Suprapubic skin (tissue), 4 donors: ENCODE measurements at regions not wholly inside any gene's neighbourhood (a gene's known extent, or its start where the extent isn't known, plus 50 kb on each side); places are given as distances from the start of the nearest gene placed in this dataset.
"Not testable (repeated sequence)": the region's sequence is repeated elsewhere in the genome, so short reads cannot be mapped to it uniquely, and the experiment has no call there.

Source experiments
- DNase-seq, 2 donors: peaks; one replicate each; pipeline ENCODE4 v3.0.0-alpha.2; 2019; ENCODE audit warnings: low spot score in 2 of 2
- H3K27ac ChIP-seq: fragments of 200-600 bp; sonication (generic); one replicate; pipeline ENCODE4 v1.5.1; 2019
- H3K27me3 ChIP-seq: fragments of 200-600 bp; sonication (generic); one replicate; pipeline ENCODE4 v1.5.1; 2019
- H3K36me3 ChIP-seq: fragments of 200-600 bp; sonication (generic); one replicate; pipeline ENCODE4 v1.5.1; 2019
- H3K4me1 ChIP-seq: fragments of 200-600 bp; sonication (generic); one replicate; pipeline ENCODE4 v1.5.1; 2019
- H3K4me3 ChIP-seq: fragments of 200-600 bp; sonication (generic); one replicate; pipeline ENCODE4 v1.5.1; 2019; ENCODE audit warnings: mild to moderate bottlenecking
- H3K9me3 ChIP-seq: fragments of 200-600 bp; sonication (generic); one replicate; pipeline ENCODE4 v1.5.1; 2019
- EP300 ChIP-seq: sonication (generic); formaldehyde crosslinking; IDR thresholded peaks from one replicate; pipeline ENCODE4 v1.6.1; 2017; ENCODE audit warnings: antibody characterized with exemption
- POLR2A ChIP-seq, 2 donors: fragments of 450-650 bp; IDR thresholded peaks; one replicate each; pipeline ENCODE4 v1.6.1; 2017; ENCODE audit warnings: antibody characterized with exemption in 2 of 2, mild to moderate bottlenecking in 2 of 2, moderate library complexity in 2 of 2
- POLR2AphosphoS5 ChIP-seq, 3 donors: sonication (generic); formaldehyde crosslinking; IDR thresholded peaks; one replicate each; pipeline ENCODE4 v1.6.1; 2017; ENCODE audit warnings: antibody characterized with exemption in 3 of 3
- whole genome bisulfite sequencing: methylation state at CpG from one replicate; pipeline ENCODE4 v1.1.5; 2018; 5-methylcytosine and 5-hydroxymethylcytosine counted together
- TF ChIP-seq, protein P1 (sequence below), 2 donors: fragments of 200-600 bp in 1 of 2; fragments of 450-650 bp in 1 of 2; sonication (generic) in 1 of 2; IDR thresholded peaks; one replicate each; pipeline ENCODE4 v1.5.1; 2016 to 2019; ENCODE audit warnings: antibody characterized with exemption in 2 of 2, mild to moderate bottlenecking in 1 of 2, moderate library complexity in 1 of 2

DNA sequence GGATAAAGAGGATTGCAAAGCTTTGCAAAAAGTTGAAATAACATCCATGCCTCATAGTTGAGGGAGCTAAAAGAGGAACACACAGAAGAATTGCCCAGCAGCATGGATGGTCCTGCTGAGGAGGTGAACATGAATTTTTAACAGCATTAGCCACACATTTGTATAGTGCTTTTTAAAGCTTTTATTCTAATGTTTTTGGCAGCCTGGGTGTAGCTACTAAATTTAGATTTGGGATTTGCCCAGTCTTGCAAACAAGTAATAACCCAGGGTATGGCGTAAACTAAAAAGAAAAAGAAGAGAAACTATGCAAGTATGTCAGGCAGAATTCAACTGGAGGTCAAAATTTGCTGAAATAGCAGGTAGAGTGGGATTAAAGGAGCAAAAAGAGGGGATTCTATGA, 75.1 kb upstream of the PTPRK start:
- Histone ChIP-seq H3K36me3 (no peaks in the 10 kb centered on the region), H3K4me1 (peaks cover 42% of the 10 kb centered on the region), H3K27me3 (no peaks in the 10 kb centered on the region), H3K27ac (no peak overlapping the region), H3K9me3 (no peaks in the 10 kb centered on the region), H3K4me3 (no peak overlapping the region)
- 48% methylated on average over 1 of the region's 1 CpG for WGBS
- TF ChIP-seq POLR2A (IDR thresholded peaks at IDR 0.05), result no peak
- TF ChIP-seq, protein P1, sequence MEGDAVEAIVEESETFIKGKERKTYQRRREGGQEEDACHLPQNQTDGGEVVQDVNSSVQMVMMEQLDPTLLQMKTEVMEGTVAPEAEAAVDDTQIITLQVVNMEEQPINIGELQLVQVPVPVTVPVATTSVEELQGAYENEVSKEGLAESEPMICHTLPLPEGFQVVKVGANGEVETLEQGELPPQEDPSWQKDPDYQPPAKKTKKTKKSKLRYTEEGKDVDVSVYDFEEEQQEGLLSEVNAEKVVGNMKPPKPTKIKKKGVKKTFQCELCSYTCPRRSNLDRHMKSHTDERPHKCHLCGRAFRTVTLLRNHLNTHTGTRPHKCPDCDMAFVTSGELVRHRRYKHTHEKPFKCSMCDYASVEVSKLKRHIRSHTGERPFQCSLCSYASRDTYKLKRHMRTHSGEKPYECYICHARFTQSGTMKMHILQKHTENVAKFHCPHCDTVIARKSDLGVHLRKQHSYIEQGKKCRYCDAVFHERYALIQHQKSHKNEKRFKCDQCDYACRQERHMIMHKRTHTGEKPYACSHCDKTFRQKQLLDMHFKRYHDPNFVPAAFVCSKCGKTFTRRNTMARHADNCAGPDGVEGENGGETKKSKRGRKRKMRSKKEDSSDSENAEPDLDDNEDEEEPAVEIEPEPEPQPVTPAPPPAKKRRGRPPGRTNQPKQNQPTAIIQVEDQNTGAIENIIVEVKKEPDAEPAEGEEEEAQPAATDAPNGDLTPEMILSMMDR (IDR thresholded peaks at IDR 0.05), result no peak
- no peak for TF ChIP-seq POLR2AphosphoS5 (IDR thresholded peaks at IDR 0.05)
- TF ChIP-seq EP300, result no peak
- DNase-seq, result no peak

DNA sequence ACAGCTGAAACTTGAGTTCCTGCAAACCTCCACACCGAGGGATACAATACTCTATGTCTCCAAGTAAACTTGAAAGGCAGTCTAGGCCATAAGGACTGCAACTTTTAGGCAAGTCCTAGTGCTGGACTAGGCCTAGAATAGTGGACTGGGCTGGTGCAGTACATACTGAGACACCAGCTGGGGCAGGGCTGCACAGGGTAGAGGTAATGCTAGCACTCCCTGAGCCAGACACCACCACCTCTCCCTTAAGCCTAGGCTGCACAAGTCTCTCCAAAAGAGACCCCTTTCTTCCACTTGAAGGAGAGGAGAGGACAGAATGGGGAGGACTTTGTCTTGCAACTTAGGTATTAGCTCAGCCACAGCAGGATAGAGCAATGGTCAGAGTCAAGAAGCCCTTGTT, 65.7 kb upstream of the PTPRK start:
- no peak for DNase-seq
- Histone ChIP-seq H3K9me3 (no peaks in the 10 kb centered on the region), H3K27me3 (no peaks in the 10 kb centered on the region), H3K27ac (no peak overlapping the region), H3K4me1 (no peaks in the 10 kb centered on the region), H3K36me3 (no peaks in the 10 kb centered on the region), H3K4me3 (no peak overlapping the region)
- no peak for TF ChIP-seq POLR2A (IDR thresholded peaks at IDR 0.05)
- TF ChIP-seq EP300, result no peak
- TF ChIP-seq, protein P1 (IDR thresholded peaks at IDR 0.05), result no peak
- no peak for TF ChIP-seq POLR2AphosphoS5 (IDR thresholded peaks at IDR 0.05)
- WGBS, result 83% methylated on average over 1 of the region's 1 CpG

DNA sequence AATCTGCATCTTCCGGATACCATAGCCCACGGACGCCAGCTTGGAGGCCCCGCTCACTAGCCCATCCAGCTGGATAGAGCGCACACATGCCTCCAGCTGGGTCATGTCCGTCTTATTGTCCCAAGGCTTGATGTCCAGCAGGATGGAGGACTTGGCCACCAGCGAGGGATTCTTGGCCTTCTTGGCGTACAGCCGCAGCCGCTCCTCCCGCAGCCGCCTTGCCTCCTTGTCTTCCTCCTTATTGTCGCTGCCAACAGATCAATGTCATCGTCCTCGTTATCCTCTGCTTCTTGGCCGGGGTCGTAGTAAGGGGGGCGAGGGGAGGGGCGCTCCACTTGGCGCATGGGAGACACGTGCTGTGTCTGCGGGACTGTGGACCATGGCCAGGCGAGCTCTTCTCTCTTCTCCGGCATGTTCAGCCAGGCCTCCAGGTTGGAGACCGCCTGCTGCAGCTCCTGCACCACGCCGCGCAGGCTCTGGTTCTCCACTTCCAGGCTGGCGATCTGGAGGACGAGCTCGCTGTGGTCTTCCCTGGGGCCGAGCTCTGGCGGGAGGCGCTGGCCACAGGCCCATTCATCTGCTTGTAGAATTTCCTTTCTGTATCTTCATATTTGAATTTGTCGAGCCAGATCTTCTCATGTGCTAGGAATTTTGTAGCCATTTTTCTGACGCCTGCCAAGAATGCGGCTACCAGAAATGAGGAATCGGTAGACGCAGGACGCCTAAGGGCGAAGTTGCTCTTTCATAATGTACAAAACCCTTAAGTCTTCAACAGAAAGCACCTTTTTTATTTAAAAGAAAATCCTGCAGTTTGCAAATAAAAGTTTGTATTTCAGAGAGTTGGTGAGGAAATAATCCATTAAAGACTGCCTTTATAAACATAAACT, 60.1 kb upstream of the PTPRK start:
- WGBS, result 95% methylated on average over 40 of the region's 41 CpGs
- H3K36me3 ChIP-seq, result no peaks in the 10 kb centered on the region
- H3K27me3 ChIP-seq, result no peaks in the 10 kb centered on the region
- no peak overlapping the region for H3K4me3 ChIP-seq
- DNase-seq, result no peak
- H3K27ac ChIP-seq, result no peak overlapping the region
- no peaks in the 10 kb centered on the region for H3K4me1 ChIP-seq
- TF ChIP-seq POLR2AphosphoS5 (IDR thresholded peaks at IDR 0.05) (no peak), EP300 (no peak), POLR2A (IDR thresholded peaks at IDR 0.05) (no peak)
- TF ChIP-seq, protein P1 (IDR thresholded peaks at IDR 0.05), result no peak
- H3K9me3 ChIP-seq, result no peaks in the 10 kb centered on the region

DNA sequence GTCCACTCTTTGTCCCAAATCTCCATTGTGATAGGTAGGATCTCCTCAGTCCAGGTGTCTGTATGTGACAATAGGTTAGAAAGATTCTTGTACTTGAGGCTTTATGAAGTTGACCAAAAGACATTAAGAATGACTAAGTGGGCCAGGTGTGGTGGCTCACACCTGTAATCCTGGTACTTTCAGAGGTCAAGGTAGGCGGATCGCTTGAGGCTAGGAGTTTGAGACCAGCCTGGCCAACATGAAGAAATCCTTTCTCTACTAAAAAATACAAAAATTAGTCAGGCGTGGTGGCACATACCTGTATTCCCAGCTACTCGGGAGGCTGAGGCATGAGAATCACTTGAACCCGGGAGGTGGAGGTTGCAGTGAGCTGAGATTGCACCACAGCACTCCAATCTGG, 54.9 kb upstream of the PTPRK start:
- DNase-seq, H3K27me3 ChIP-seq, H3K36me3 ChIP-seq, H3K4me3 ChIP-seq, H3K9me3 ChIP-seq, H3K4me1 ChIP-seq, H3K27ac ChIP-seq: not testable (repeated sequence)
- 94% methylated on average over 5 of the region's 5 CpGs for WGBS

DNA sequence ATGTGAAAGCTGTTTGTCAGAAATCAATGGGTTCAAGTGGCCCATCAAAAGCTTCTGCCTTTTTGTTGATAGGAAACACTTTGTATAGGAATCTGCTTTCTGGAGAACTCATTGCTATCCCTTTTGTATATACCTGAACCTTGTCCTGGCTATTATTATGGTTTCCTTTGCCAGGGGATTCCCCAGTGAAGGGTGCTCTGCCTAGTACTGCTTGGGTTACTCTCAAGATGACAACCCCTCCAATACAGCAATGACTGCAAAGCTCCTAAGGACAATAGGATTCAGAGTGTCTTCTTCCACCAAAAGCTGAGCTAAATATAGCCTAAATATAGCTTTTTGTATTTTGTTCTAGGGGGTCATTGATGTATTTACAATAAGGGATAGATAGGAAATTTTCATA, 54.0 kb upstream of the PTPRK start:
- TF ChIP-seq POLR2AphosphoS5 (IDR thresholded peaks at IDR 0.05) (no peak), EP300 (no peak), POLR2A (IDR thresholded peaks at IDR 0.05) (no peak)
- TF ChIP-seq, protein P1 (IDR thresholded peaks at IDR 0.05), result no peak
- H3K9me3 ChIP-seq, result no peaks in the 10 kb centered on the region
- no peak for DNase-seq
- H3K4me1 ChIP-seq, result peaks cover 8% of the 10 kb centered on the region
- H3K27ac ChIP-seq, result no peak overlapping the region
- no peaks in the 10 kb centered on the region for H3K36me3 ChIP-seq
- no peaks in the 10 kb centered on the region for H3K27me3 ChIP-seq
- no peak overlapping the region for H3K4me3 ChIP-seq
